ENCODE measurements at regions not wholly inside any gene's neighbourhood (a gene's known extent, or its start where the extent isn't known, plus 50 kb on each side); places are given as distances from the start of the nearest gene placed in this dataset.

- no peak for TF ChIP-seq CTCF (IDR thresholded peaks at IDR 0.05; ENCODE audit: low read depth, low read length, missing control alignments)
- DNase-seq (ENCODE audit: low read depth): no peak
- H3K4me3 ChIP-seq (ENCODE audit: low read depth, low read length): no peak overlapping the region
Observed at GRCh38 chr5:164210491-164210890, 705.1 kb downstream of the MAT2B start.

- H3K4me3 ChIP-seq (ENCODE audit: low read depth, low read length): no peak overlapping the region
- DNase-seq (ENCODE audit: low read depth): no peak
- no peak for TF ChIP-seq CTCF (IDR thresholded peaks at IDR 0.05; ENCODE audit: low read depth, low read length, missing control alignments)
Observed at GRCh38 chr5:164214698-164215097, 709.3 kb downstream of the MAT2B start.

GRCh38 chr5:164217464-164217863 lies 712.0 kb downstream of the MAT2B start:
- no peak for TF ChIP-seq CTCF (IDR thresholded peaks at IDR 0.05; ENCODE audit: low read depth, low read length, missing control alignments)
- no peak for DNase-seq (ENCODE audit: low read depth)
- no peak overlapping the region for H3K4me3 ChIP-seq (ENCODE audit: low read depth, low read length)

GRCh38 chr5:164220522-164220921 lies 715.1 kb downstream of the MAT2B start:
- no peak for TF ChIP-seq CTCF (IDR thresholded peaks at IDR 0.05; ENCODE audit: low read depth, low read length, missing control alignments)
- DNase-seq (ENCODE audit: low read depth): no peak
- H3K4me3 ChIP-seq (ENCODE audit: low read depth, low read length): no peak overlapping the region

GRCh38 chr5:164224236-164224635 lies 718.8 kb downstream of the MAT2B start:
- no peak overlapping the region for H3K4me3 ChIP-seq (ENCODE audit: low read depth, low read length)
- no peak for DNase-seq (ENCODE audit: low read depth)
- no peak for TF ChIP-seq CTCF (IDR thresholded peaks at IDR 0.05; ENCODE audit: low read depth, low read length, missing control alignments)

- DNase-seq (ENCODE audit: low read depth): no peak
- no peak overlapping the region for H3K4me3 ChIP-seq (ENCODE audit: low read depth, low read length)
- no peak for TF ChIP-seq CTCF (IDR thresholded peaks at IDR 0.05; ENCODE audit: low read depth, low read length, missing control alignments)
Observed at GRCh38 chr5:164224772-164225171, 719.4 kb downstream of the MAT2B start.

GRCh38 chr5:164230341-164230740 lies 724.9 kb downstream of the MAT2B start:
- DNase-seq (ENCODE audit: low read depth): no peak
- no peak for TF ChIP-seq CTCF (IDR thresholded peaks at IDR 0.05; ENCODE audit: low read depth, low read length, missing control alignments)
- H3K4me3 ChIP-seq (ENCODE audit: low read depth, low read length): no peak overlapping the region

Data from GM12864 (cell line).